H1 (cell line): ENCODE measurements at regions not wholly inside any gene's neighbourhood (a gene's known extent, or its start where the extent isn't known, plus 50 kb on each side); places are given as distances from the start of the nearest gene placed in this dataset.

Source experiments
- EGR1 ChIP-seq: IDR thresholded peaks from 2 replicates; pipeline ENCODE4 v1.6.1; 2011; ENCODE audit warnings: low read depth, low read length, borderline replicate concordance

DNA sequence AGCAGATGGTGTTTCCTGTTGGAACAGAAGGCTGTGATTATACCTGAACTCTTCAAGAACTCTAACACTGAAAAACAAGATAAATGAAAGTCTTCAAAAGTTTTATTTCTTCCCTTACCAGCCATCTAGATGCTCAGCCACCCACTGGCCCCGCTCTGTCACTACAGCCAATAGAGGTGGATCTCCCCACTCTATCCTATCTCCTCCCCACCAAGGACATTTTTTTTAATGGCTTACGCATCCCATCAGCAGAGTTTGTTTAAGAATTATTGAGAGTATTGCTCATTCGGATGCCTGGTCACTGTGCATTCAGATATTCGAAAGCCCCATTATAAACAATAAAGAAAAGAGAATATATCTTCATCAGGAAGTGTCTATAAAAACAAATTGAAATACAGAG lies 159.4 kb downstream of the RASEF start (continued):
- TF ChIP-seq EGR1, result no peak
